H9 (cell line): ENCODE measurements at regions not wholly inside any gene's neighbourhood (a gene's known extent, or its start where the extent isn't known, plus 50 kb on each side); places are given as distances from the start of the nearest gene placed in this dataset.

Experiments
- DNase-seq: peaks from one replicate; pipeline ENCODE4 v3.0.0-alpha.2; 2017
- H2AFZ ChIP-seq: one replicate; pipeline ENCODE4 v1.6.1; 2013; ENCODE audit warnings: mild to moderate bottlenecking, low read length, control low read depth, moderate library complexity
- H2AK5ac ChIP-seq: 2 replicates; pipeline ENCODE4 v1.6.1; 2013; ENCODE audit warnings: low read length, control low read depth, mixed read lengths; ENCODE audit not compliant: insufficient read length
- H2BK120ac ChIP-seq: one replicate; pipeline ENCODE4 v1.6.1; 2013; ENCODE audit warnings: low read depth, mild to moderate bottlenecking, low read length, control low read depth, inconsistent platforms; ENCODE audit not compliant: poor library complexity, severe bottlenecking
- H2BK12ac ChIP-seq: 2 replicates; pipeline ENCODE4 v1.6.1; 2013; ENCODE audit warnings: low read length, control low read depth, mixed read lengths, low read depth; ENCODE audit not compliant: insufficient read length
- H2BK15ac ChIP-seq: 2 replicates; pipeline ENCODE4 v1.6.1; 2013; ENCODE audit warnings: low read depth, low read length, control low read depth
- H2BK20ac ChIP-seq: one replicate; pipeline ENCODE4 v1.6.1; 2013; ENCODE audit warnings: low read depth, mild to moderate bottlenecking, low read length, control low read depth, inconsistent platforms; ENCODE audit not compliant: poor library complexity, severe bottlenecking
- H2BK5ac ChIP-seq: 2 replicates; pipeline ENCODE4 v1.6.1; 2013; ENCODE audit warnings: low read length, control low read depth, mixed read lengths; ENCODE audit not compliant: insufficient read length
- H3K14ac ChIP-seq: 2 replicates; pipeline ENCODE4 v1.6.1; 2013; ENCODE audit warnings: low read length, control low read depth; ENCODE audit not compliant: insufficient read depth
- H3K18ac ChIP-seq: 2 replicates; pipeline ENCODE4 v1.6.1; 2013; ENCODE audit warnings: low read depth, mild to moderate bottlenecking, mixed read lengths, low read length, control low read depth; ENCODE audit not compliant: insufficient read length
- H3K23ac ChIP-seq: 2 replicates; pipeline ENCODE4 v1.6.1; 2013; ENCODE audit warnings: low read length, control low read depth, mixed read lengths, low read depth; ENCODE audit not compliant: insufficient read length
- H3K23me2 ChIP-seq: 2 replicates; pipeline ENCODE4 v1.6.1; 2013; ENCODE audit warnings: low read depth, mild to moderate bottlenecking, mixed read lengths, low read length, control low read depth; ENCODE audit not compliant: insufficient read length, poor library complexity, severe bottlenecking
- H3K27ac ChIP-seq: 2 replicates; pipeline ENCODE4 v1.5.1; 2013; ENCODE audit warnings: low read length, control low read depth, mixed read lengths, low read depth; ENCODE audit not compliant: insufficient read length
- H3K27me3 ChIP-seq: 2 replicates; pipeline ENCODE4 v1.6.1; 2013; ENCODE audit warnings: low read length, control low read depth, inconsistent platforms; ENCODE audit not compliant: insufficient read depth
- H3K4ac ChIP-seq: 2 replicates; pipeline ENCODE4 v1.6.1; 2013; ENCODE audit warnings: low read depth, mild to moderate bottlenecking, control low read depth, inconsistent platforms, low read length, moderate library complexity
- H3K4me1 ChIP-seq: 2 replicates; pipeline ENCODE4 v1.6.1; 2013; ENCODE audit warnings: low read length, control low read depth, inconsistent platforms; ENCODE audit not compliant: insufficient read depth
- H3K4me2 ChIP-seq: 2 replicates; pipeline ENCODE4 v1.6.1; 2013; ENCODE audit warnings: low read length, control low read depth, mixed read lengths; ENCODE audit not compliant: insufficient read length, insufficient read depth
- H3K56ac ChIP-seq: 2 replicates; pipeline ENCODE4 v1.6.1; 2013; ENCODE audit warnings: low read depth, mild to moderate bottlenecking, mixed read lengths, low read length, control low read depth; ENCODE audit not compliant: insufficient read length
- H3K79me1 ChIP-seq: 2 replicates; pipeline ENCODE4 v1.6.1; 2013; ENCODE audit warnings: low read depth, mild to moderate bottlenecking, moderate library complexity, low read length, control low read depth, inconsistent platforms; ENCODE audit not compliant: insufficient read depth, poor library complexity, severe bottlenecking
- H3K79me2 ChIP-seq: 2 replicates; pipeline ENCODE4 v1.6.1; 2013; ENCODE audit warnings: low read length, control low read depth, inconsistent platforms; ENCODE audit not compliant: insufficient read depth
- H3K9ac ChIP-seq: 2 replicates; pipeline ENCODE4 v1.6.1; 2013; ENCODE audit warnings: low read length, control low read depth, mixed read lengths; ENCODE audit not compliant: insufficient read length; ENCODE audit errors: extremely low read depth
- H3K9me3 ChIP-seq: one replicate; pipeline ENCODE4 v1.6.1; 2013; ENCODE audit warnings: low read depth, low read length, inconsistent platforms; ENCODE audit not compliant: control insufficient read depth
- H3T11ph ChIP-seq: one replicate; pipeline ENCODE4 v1.6.1; 2013; ENCODE audit warnings: mild to moderate bottlenecking, low read length, control low read depth, inconsistent platforms
- H4K20me1 ChIP-seq: one replicate; pipeline ENCODE4 v1.6.1; 2013; ENCODE audit not compliant: control insufficient read depth, insufficient read length, insufficient read depth
- H4K5ac ChIP-seq: 2 replicates; pipeline ENCODE4 v1.6.1; 2013; ENCODE audit warnings: low read depth, mild to moderate bottlenecking, mixed read lengths, low read length, control low read depth; ENCODE audit not compliant: insufficient read length
- H4K8ac ChIP-seq: replicated peaks from 2 replicates; pipeline ENCODE4 v1.6.1; 2013; ENCODE audit warnings: low read length, control low read depth, mixed read lengths, low read depth; ENCODE audit not compliant: insufficient read length
- H4K91ac ChIP-seq: 2 replicates; pipeline ENCODE4 v1.6.1; 2013; ENCODE audit warnings: low read depth, mild to moderate bottlenecking, moderate library complexity, mixed read lengths, low read length, control low read depth; ENCODE audit not compliant: insufficient read length
- H3K27ac Mint-ChIP-seq, 3 experiments: 2 replicates in 2 of 3; 3 replicates in 1 of 3; pipeline ENCODE4 v1.8.0; 2020 to 2021; ENCODE audit warnings: mixed read lengths in 3 of 3, mild to moderate bottlenecking in 1 of 3, moderate library complexity in 1 of 3
- H3K27me3 Mint-ChIP-seq: 2 replicates; pipeline ENCODE4 v1.8.0; 2021; ENCODE audit warnings: low read depth, mild to moderate bottlenecking, moderate library complexity, mixed read lengths
- H3K36me3 Mint-ChIP-seq, 3 experiments: 2 replicates in 2 of 3; 3 replicates in 1 of 3; pipeline ENCODE4 v1.8.0; 2020 to 2021; ENCODE audit warnings: low read depth in 3 of 3, mixed read lengths in 3 of 3; ENCODE audit not compliant: insufficient read depth in 1 of 3
- H3K4me1 Mint-ChIP-seq, 2 experiments: 2 replicates each; pipeline ENCODE4 v1.8.0; 2020; ENCODE audit warnings: mixed read lengths in 2 of 2
- H3K4me3 Mint-ChIP-seq, 2 experiments: 2 replicates in 1 of 2; 3 replicates in 1 of 2; pipeline ENCODE4 v1.8.0; 2020 to 2021; ENCODE audit warnings: mild to moderate bottlenecking in 2 of 2, mixed read lengths in 2 of 2, moderate library complexity in 1 of 2
- H3K9me3 Mint-ChIP-seq, 2 experiments: 2 replicates in 1 of 2; 3 replicates in 1 of 2; pipeline ENCODE4 v1.8.0; 2020; ENCODE audit warnings: mild to moderate bottlenecking in 2 of 2, mixed read lengths in 2 of 2, moderate library complexity in 1 of 2
- CTCF ChIP-seq: fragments of 200-600 bp; sonication (generic); conservative IDR thresholded peaks from 3 replicates; pipeline ENCODE4 v1.8.0; 2021; ENCODE audit warnings: antibody characterized with exemption, mild to moderate bottlenecking
- WGBS: extraction: QIAGEN DNeasy Blood & Tissue Kit; methylation state at CpG from one replicate; pipeline ENCODE4 v1.1.7; 2013; ENCODE audit warnings: missing lambda C conversion rate, low lambda C conversion rate, mixed read lengths; ENCODE audit not compliant: insufficient read length; ENCODE audit errors: extremely low coverage; 5-methylcytosine and 5-hydroxymethylcytosine counted together

DNA sequence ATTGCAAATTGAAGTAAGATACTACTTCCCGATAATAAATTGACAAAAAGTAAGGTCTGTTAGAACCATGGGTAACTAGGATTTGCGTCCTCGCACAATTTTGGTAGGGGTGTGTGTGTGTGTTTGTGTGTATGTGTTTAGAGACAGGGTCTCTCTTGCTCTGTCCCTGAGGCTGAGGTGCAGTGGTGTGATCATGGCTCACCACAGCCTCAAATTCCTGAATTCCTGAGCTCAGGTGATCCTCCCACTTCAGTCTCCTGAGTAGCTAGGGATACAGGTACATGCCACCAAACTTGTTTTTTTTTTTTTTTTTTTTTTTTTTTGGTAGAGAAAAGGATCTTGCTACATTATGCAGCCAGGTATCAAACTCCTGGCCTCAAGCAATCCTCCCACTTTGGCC, 209.2 kb upstream of the ESRRG start:
- TF ChIP-seq CTCF = no peak
- no peak overlapping the region for H2BK120ac ChIP-seq
- no peak overlapping the region for H3K4me2 ChIP-seq
- H2BK5ac ChIP-seq = no peak overlapping the region
- Mint-ChIP-seq H3K27ac (no peak overlapping the region), H3K27me3 (no peaks in the 10 kb centered on the region), H3K9me3 (peaks cover 0 to 2% of the 10 kb centered on the region in 2 experiments; a peak in 2 of 5 replicates), H3K36me3 (no peaks in the 10 kb centered on the region), H3K4me1 (peaks cover 18 to 21% of the 10 kb centered on the region in 2 experiments), H3K4me3 (no peak overlapping the region)
- H3K9ac ChIP-seq = no peak overlapping the region
- H3K56ac ChIP-seq = no peak overlapping the region
- H3K79me2 ChIP-seq = no peaks in the 10 kb centered on the region
- H3K23me2 ChIP-seq = peaks cover under 1% of the 10 kb centered on the region
- no peak overlapping the region for H2AFZ ChIP-seq
- H4K20me1 ChIP-seq = no peaks in the 10 kb centered on the region
- no peak overlapping the region for H3K4ac ChIP-seq
- H3T11ph ChIP-seq = no peak overlapping the region
- no peak overlapping the region for H3K14ac ChIP-seq
- no peak overlapping the region for H3K27ac ChIP-seq
- H3K18ac ChIP-seq = no peak overlapping the region
- H3K79me1 ChIP-seq = no peaks in the 10 kb centered on the region
- no peak overlapping the region for H4K5ac ChIP-seq
- H3K23ac ChIP-seq = no peak overlapping the region
- no peak overlapping the region for H2BK20ac ChIP-seq
- H3K27me3 ChIP-seq = no peaks in the 10 kb centered on the region
- DNase-seq = no peak
- H2BK12ac ChIP-seq = no peak overlapping the region
- no peak overlapping the region for H2AK5ac ChIP-seq
- no peak overlapping the region for H4K91ac ChIP-seq
- no CpG with 5 or more reads among the region's 3 CpGs for whole genome bisulfite sequencing
- no peak overlapping the region for H2BK15ac ChIP-seq
- H4K8ac ChIP-seq = no peak overlapping the region
- peaks cover 7% of the 10 kb centered on the region; the same call in 1 of the 2 replicates for H3K4me1 ChIP-seq
- no peaks in the 10 kb centered on the region for H3K9me3 ChIP-seq
